HG03558 (cell line): ENCODE measurements at regions not wholly inside any gene's neighbourhood (a gene's known extent, or its start where the extent isn't known, plus 50 kb on each side); places are given as distances from the start of the nearest gene placed in this dataset.
"Not testable (repeated sequence)": the region's sequence is repeated elsewhere in the genome, so short reads cannot be mapped to it uniquely, and the experiment has no call there.

ENCODE experiments used
- ATAC-seq: cut with Tn5 transposase; IDR thresholded peaks from one replicate; pipeline ENCODE4 v1.9.1; 2021; ENCODE audit warnings: moderate number of reproducible peaks; ENCODE audit not compliant: unreplicated experiment; ENCODE audit errors: extremely low read depth

GRCh38 chr6:21870076-21870730 is 276.7 kb downstream of the SOX4 start:
- ATAC-seq = no peak

- no peak for ATAC-seq
Measured at GRCh38 chr6:21871831-21872230, 278.3 kb downstream of the SOX4 start.

- ATAC-seq = no peak
Measured at GRCh38 chr6:21872749-21873148, 279.2 kb downstream of the SOX4 start.

- no peak for ATAC-seq
Measured at GRCh38 chr6:21873562-21873961, 280.0 kb downstream of the SOX4 start.

- ATAC-seq = no peak
Measured at GRCh38 chr6:21874372-21874771, 280.8 kb downstream of the SOX4 start.

GRCh38 chr6:21877037-21877436 is 283.5 kb downstream of the SOX4 start:
- not testable (repeated sequence) for ATAC-seq

- not testable (repeated sequence) for ATAC-seq
Measured at GRCh38 chr6:21880249-21880648, 286.7 kb downstream of the SOX4 start.

- ATAC-seq = no peak
Measured at GRCh38 chr6:21881969-21882465, 288.5 kb downstream of the SOX4 start.

- no peak for ATAC-seq
Measured at GRCh38 chr6:21883595-21884328, 290.2 kb downstream of the SOX4 start.

GRCh38 chr6:21885111-21885510 is 291.6 kb downstream of the SOX4 start:
- no peak for ATAC-seq

GRCh38 chr6:21885532-21886114 is 292.1 kb downstream of the SOX4 start:
- ATAC-seq = no peak

GRCh38 chr6:21886542-21887151 is 293.1 kb downstream of the SOX4 start:
- no peak for ATAC-seq

- no peak for ATAC-seq
Measured at GRCh38 chr6:21887231-21888185, 294.0 kb downstream of the SOX4 start.

- no peak for ATAC-seq
Measured at GRCh38 chr6:21891080-21891479, 297.5 kb downstream of the SOX4 start.

GRCh38 chr6:21893793-21894192 is 300.2 kb downstream of the SOX4 start:
- ATAC-seq = no peak

- ATAC-seq = no peak
Measured at GRCh38 chr6:21895555-21895954, 302.0 kb downstream of the SOX4 start.

GRCh38 chr6:21898107-21898796 is 304.7 kb downstream of the SOX4 start:
- ATAC-seq = no peak

GRCh38 chr6:21899708-21900107 is 306.2 kb downstream of the SOX4 start:
- ATAC-seq = no peak

GRCh38 chr6:21900730-21901129 is 307.2 kb downstream of the SOX4 start:
- ATAC-seq = no peak
